ENCODE measurements at regions not wholly inside any gene's neighbourhood (a gene's known extent, or its start where the extent isn't known, plus 50 kb on each side); places are given as distances from the start of the nearest gene placed in this dataset.

- Histone ChIP-seq H4K5ac (ENCODE audit: low read depth, low read length) (no peak overlapping the region), H2BK15ac (ENCODE audit: low read depth, low read length) (no peak overlapping the region), H3K4me1 (ENCODE audit: control insufficient read depth, insufficient read depth, low read length) (no peaks in the 10 kb centered on the region), H3K27ac (ENCODE audit: insufficient read depth, low read length) (no peak overlapping the region), H3K9me3 (ENCODE audit: control insufficient read depth, insufficient read depth, low read length) (peaks cover 5% of the 10 kb centered on the region), H4K8ac (ENCODE audit: low read depth in 2 of 2, low read length in 2 of 2) (no peak overlapping the region), H3K23ac (ENCODE audit: low read depth, low read length) (no peak overlapping the region), H3K79me1 (ENCODE audit: low read depth in 1 of 2, low read length in 2 of 2) (no peaks in the 10 kb centered on the region), H2BK5ac (ENCODE audit: low read depth, low read length, poor library complexity, severe bottlenecking) (no peak overlapping the region), H3K9me1 (ENCODE audit: insufficient read depth, low read length) (no peaks in the 10 kb centered on the region), H2BK20ac (ENCODE audit: low read depth, low read length) (no peak overlapping the region), H3K14ac (replicated peaks; ENCODE audit: low read depth, low read length) (no peak overlapping the region), H2BK120ac (ENCODE audit: low read depth, low read length) (no peak overlapping the region), H2AFZ (replicated peaks; ENCODE audit: low read length, poor library complexity) (no peak overlapping the region), H3K4me3 (ENCODE audit: insufficient read depth, low read depth, low read length) (no peak overlapping the region), H3K4ac (ENCODE audit: low read depth, low read length) (no peak overlapping the region), H2AK9ac (replicated peaks; ENCODE audit: low read depth, low read length, poor library complexity) (no peak overlapping the region), H3K4me2 (ENCODE audit: low read depth, low read length) (no peak overlapping the region), H3K9ac (ENCODE audit: low read depth, low read length) (no peak overlapping the region), H3K18ac (ENCODE audit: low read depth, low read length) (no peak overlapping the region), H3K27me3 (ENCODE audit: control insufficient read depth, insufficient read depth, low read length) (no peaks in the 10 kb centered on the region), H4K20me1 (ENCODE audit: insufficient read depth, low read length) (no peaks in the 10 kb centered on the region), H4K91ac (ENCODE audit: insufficient read depth, low read depth, low read length) (no peak overlapping the region), H2AK5ac (ENCODE audit: low read depth, low read length) (no peak overlapping the region), H3K36me3 (ENCODE audit: control insufficient read depth, insufficient read depth, low read length) (no peaks in the 10 kb centered on the region), H3K56ac (ENCODE audit: extremely low read depth, insufficient read depth, low read length) (no peak overlapping the region)
- ChIA-PET POLR2A (ENCODE audit: unreplicated experiment) (no interaction called here), CTCF (no interaction called here)
- DNase-seq (no peak), ATAC-seq (ENCODE audit: low read depth) (no peak)
- BruUV-seq (replicated peaks) = no TSS peak
- WGBS, 2 experiments (ENCODE audit: extremely low coverage in 2 of 2, insufficient read length in 1 of 2) = no CpG with 5 or more reads among the region's 2 CpGs
- TF ChIP-seq NFE2L2 (IDR thresholded peaks at IDR 0.05; ENCODE audit: low read depth, low read length) (no peak), BHLHE40 (IDR thresholded peaks at IDR 0.05; ENCODE audit: low read depth, low read length) (no peak), RFX5 (IDR thresholded peaks at IDR 0.05; ENCODE audit: low read depth, low read length) (no peak), CHD1 (IDR thresholded peaks at IDR 0.05; ENCODE audit: low read depth, low read length) (no peak), FOS (IDR thresholded peaks at IDR 0.05; ENCODE audit: low read depth, low read length) (no peak), SMC3 (IDR thresholded peaks at IDR 0.05; ENCODE audit: low read depth, low read length) (no peak), ELK1 (IDR thresholded peaks at IDR 0.05; ENCODE audit: borderline replicate concordance, low read depth, low read length) (no peak), MAFK (IDR thresholded peaks at IDR 0.05; ENCODE audit: low read depth, low read length) (no peak), MXI1 (IDR thresholded peaks at IDR 0.05; ENCODE audit: borderline replicate concordance, low read depth, low read length) (no peak), POLR2A (IDR thresholded peaks at IDR 0.05; ENCODE audit: low read depth, low read length) (no peak), MAZ (IDR thresholded peaks at IDR 0.05; ENCODE audit: borderline replicate concordance, low read depth, low read length) (no peak), CTCF (conservative IDR thresholded peaks at IDR 0.05; ENCODE audit: low read depth, low read length) (no peak), RAD21 (IDR thresholded peaks at IDR 0.05; ENCODE audit: low read length) (no peak), RCOR1 (IDR thresholded peaks at IDR 0.05; ENCODE audit: insufficient replicate concordance, low read length) (no peak), USF2 (IDR thresholded peaks at IDR 0.05; ENCODE audit: low read depth, low read length) (no peak), CEBPB (IDR thresholded peaks at IDR 0.05; ENCODE audit: low read depth, low read length) (no peak)
- in situ Hi-C loops (cut with MboI; ENCODE audit: low sequenced_read_pairs) (no loop called here), intact Hi-C loops (cut with micrococcal nuclease) (no loop called here), dilution Hi-C loops (cut with HindIII; ENCODE audit: low sequenced_read_pairs, unreplicated experiment) (no loop called here)
These were observed 516.3 kb upstream of the CADM2 start for GRCh38 chr3:84442533-84442932.

Data from IMR-90 (cell line).